Left lung (tissue), 4 donors: ENCODE measurements at regions not wholly inside any gene's neighbourhood (a gene's known extent, or its start where the extent isn't known, plus 50 kb on each side); places are given as distances from the start of the nearest gene placed in this dataset.

Source experiments
- ATAC-seq: fragments of 200-7000 bp; cut with Tn5 transposase; one replicate; pipeline ENCODE4 v1.9.1; 2020; ENCODE audit warnings: moderate library complexity
- DNase-seq, 4 donors: peaks; one replicate each; pipeline ENCODE4 v3.0.0-alpha.2; 2013 to 2020
- H3K27ac ChIP-seq, 2 donors: fragments of 200-600 bp; sonication (generic) in 1 of 2; one replicate each; pipeline versions ENCODE4 v1.5.0 to v1.8.0; 2020 to 2021
- H3K27me3 ChIP-seq, 2 donors: fragments of 200-600 bp; sonication (generic) in 1 of 2; one replicate each; pipeline versions ENCODE4 v1.5.0 to v1.8.0; 2020 to 2021
- H3K36me3 ChIP-seq, 2 donors: fragments of 200-600 bp; sonication (generic) in 1 of 2; one replicate each; pipeline versions ENCODE4 v1.5.0 to v1.8.0; 2020 to 2021
- H3K4me1 ChIP-seq, 2 donors: fragments of 200-600 bp; one replicate each; pipeline ENCODE4 v1.8.0; 2021
- H3K4me3 ChIP-seq, 2 donors: fragments of 200-600 bp; sonication (generic) in 1 of 2; one replicate each; pipeline versions ENCODE4 v1.5.0 to v1.8.0; 2020 to 2021; ENCODE audit warnings: mild to moderate bottlenecking in 1 of 2
- H3K9me3 ChIP-seq, 2 donors: fragments of 200-600 bp; sonication (generic) in 1 of 2; one replicate each; pipeline versions ENCODE4 v1.5.0 to v1.8.0; 2020 to 2021
- CTCF ChIP-seq, 2 donors: fragments of 200-600 bp; sonication (generic) in 1 of 2; IDR thresholded peaks; one replicate each; pipeline versions ENCODE4 v1.5.0 to v1.8.0; 2021; ENCODE audit warnings: antibody characterized with exemption in 2 of 2
- intact Hi-C, 2 donors: fragments of 100-400 bp; cut with DNase I; formaldehyde crosslinking; loops; one replicate each; pipeline versions ENCODE4 v1.11.2 to v1.14.2; 2022
- donor health status: DM: no; HTN: yes; CAD: no.
- donor health status: DM: no; HTN: no; CAD: no.

- no peak overlapping the region for H3K4me3 ChIP-seq
- no peaks in the 10 kb centered on the region for H3K27me3 ChIP-seq
- ATAC-seq (no peak), DNase-seq (no peak)
- no peaks in the 10 kb centered on the region for H3K36me3 ChIP-seq
- intact Hi-C loops, result no loop called here
- H3K4me1 ChIP-seq, result no peaks in the 10 kb centered on the region
- H3K9me3 ChIP-seq, result no peaks in the 10 kb centered on the region
- H3K27ac ChIP-seq, result no peak overlapping the region
- TF ChIP-seq CTCF (IDR thresholded peaks at IDR 0.05), result no peak
These were observed 2175.1 kb upstream of the PIK3C3 start for GRCh38 chr18:39779926-39780325.

- no peak overlapping the region for H3K27ac ChIP-seq
- no peak for DNase-seq
- no peak overlapping the region for H3K4me3 ChIP-seq
- TF ChIP-seq CTCF (IDR thresholded peaks at IDR 0.05), result no peak
- H3K27me3 ChIP-seq, result no peaks in the 10 kb centered on the region
- no peaks in the 10 kb centered on the region for H3K4me1 ChIP-seq
- no peaks in the 10 kb centered on the region for H3K36me3 ChIP-seq
- intact Hi-C loops, result no loop called here
- no peak for ATAC-seq
- H3K9me3 ChIP-seq, result no peaks in the 10 kb centered on the region
These were observed 2178.3 kb upstream of the PIK3C3 start for GRCh38 chr18:39776766-39777165.

- H3K27me3 ChIP-seq, result no peaks in the 10 kb centered on the region
- no peak for TF ChIP-seq CTCF (IDR thresholded peaks at IDR 0.05)
These were observed 2180.0 kb upstream of the PIK3C3 start for GRCh38 chr18:39774957-39775598.

GRCh38 chr18:39773646-39774045, 2181.4 kb upstream of the PIK3C3 start:
- DNase-seq (no peak), ATAC-seq (no peak)
- Histone ChIP-seq H3K36me3 (no peaks in the 10 kb centered on the region), H3K27ac (no peak overlapping the region), H3K9me3 (no peaks in the 10 kb centered on the region), H3K27me3 (no peaks in the 10 kb centered on the region), H3K4me1 (no peaks in the 10 kb centered on the region), H3K4me3 (no peak overlapping the region)
- intact Hi-C loops, result no loop called here
- no peak for TF ChIP-seq CTCF (IDR thresholded peaks at IDR 0.05)

More at GRCh38 chr18:39774957-39775598, 2180.0 kb upstream of the PIK3C3 start:
- Histone ChIP-seq H3K27ac (no peak overlapping the region), H3K36me3 (no peaks in the 10 kb centered on the region), H3K4me3 (no peak overlapping the region), H3K9me3 (no peaks in the 10 kb centered on the region), H3K4me1 (no peaks in the 10 kb centered on the region)
- no peak for DNase-seq
- ATAC-seq, result no peak
- intact Hi-C loops, result no loop called here

- Histone ChIP-seq H3K36me3 (no peaks in the 10 kb centered on the region), H3K4me3 (no peak overlapping the region), H3K27me3 (no peaks in the 10 kb centered on the region), H3K27ac (no peak overlapping the region), H3K9me3 (no peaks in the 10 kb centered on the region), H3K4me1 (no peaks in the 10 kb centered on the region)
- intact Hi-C loops, result no loop called here
- no peak for DNase-seq
- no peak for TF ChIP-seq CTCF (IDR thresholded peaks at IDR 0.05)
- ATAC-seq, result no peak
These were observed 2182.7 kb upstream of the PIK3C3 start for GRCh38 chr18:39772155-39772919.
